A673 (cell line): ENCODE measurements at regions not wholly inside any gene's neighbourhood (a gene's known extent, or its start where the extent isn't known, plus 50 kb on each side); places are given as distances from the start of the nearest gene placed in this dataset.

Experiments
- BruUV-seq: library from RNA; stranded (reverse); fragments of 400-500 nt; replicated peaks from 2 replicates; lab custom pipeline; 2021; lab: Mats Ljungman, UMichigan
- CTCF ChIA-PET: fragments of 300-600 bp; sonication (Branson Sonifier 250); formaldehyde crosslinking; loops from one replicate; lab custom pipeline; 2022; ENCODE audit warnings: antibody characterized with exemption; lab: Charles Lee
- POLR2A ChIA-PET: fragments of 300-600 bp; sonication (Branson Sonifier 250); formaldehyde crosslinking; loops from one replicate; lab custom pipeline; 2022; ENCODE audit warnings: antibody characterized with exemption; ENCODE audit not compliant: low non-redundant PET; lab: Charles Lee
- DNase-seq: peaks from one replicate; pipeline ENCODE4 v3.0.0-alpha.2; 2015; ENCODE audit warnings: low spot score
- H3K27ac ChIP-seq: fragments of 200-600 bp; sonication (generic); 2 replicates; pipeline ENCODE4 v1.5.1; 2016; ENCODE audit warnings: mixed run types, low read depth, mild to moderate bottlenecking, mixed read lengths, antibody characterized with exemption, low read length; ENCODE audit not compliant: poor library complexity, severe bottlenecking
- H3K27me3 ChIP-seq: fragments of 200-600 bp; sonication (generic); replicated peaks from 2 replicates; pipeline ENCODE4 v1.6.1; 2017; ENCODE audit warnings: mixed run types, low read depth, mild to moderate bottlenecking, mixed read lengths, antibody characterized with exemption, low read length; ENCODE audit not compliant: insufficient read depth, poor library complexity
- H3K36me3 ChIP-seq: fragments of 200-600 bp; sonication (generic); 2 replicates; pipeline ENCODE4 v1.6.1; 2016; ENCODE audit warnings: mixed run types, mild to moderate bottlenecking, mixed read lengths, antibody characterized with exemption, low read length; ENCODE audit not compliant: insufficient read depth, poor library complexity, severe bottlenecking
- H3K4me1 ChIP-seq: fragments of 200-600 bp; sonication (generic); 2 replicates; pipeline ENCODE4 v1.6.1; 2017; ENCODE audit warnings: mixed run types, mild to moderate bottlenecking, mixed read lengths, antibody characterized with exemption, low read length; ENCODE audit not compliant: insufficient read depth, poor library complexity, severe bottlenecking
- H3K4me3 ChIP-seq: fragments of 200-600 bp; sonication (generic); 2 replicates; pipeline ENCODE4 v1.5.1; 2016; ENCODE audit warnings: low read depth, mixed run types, mild to moderate bottlenecking, mixed read lengths, low read length; ENCODE audit not compliant: poor library complexity, severe bottlenecking
- H3K9me3 ChIP-seq: fragments of 200-600 bp; sonication (generic); 2 replicates; pipeline ENCODE4 v1.6.1; 2016; ENCODE audit warnings: mixed run types, low read depth, mild to moderate bottlenecking, mixed read lengths, antibody characterized with exemption, low read length; ENCODE audit not compliant: poor library complexity, severe bottlenecking
- CTCF ChIP-seq: fragments of 300-800, 200-600 bp; sonication (generic); conservative IDR thresholded peaks from 2 replicates; pipeline ENCODE4 v1.5.1; 2017; ENCODE audit warnings: low read depth, mild to moderate bottlenecking, antibody characterized with exemption, low read length, moderate library complexity, mixed read lengths
- EZH2 ChIP-seq: fragments of 200-600 bp; sonication (generic); IDR thresholded peaks from 2 replicates; pipeline ENCODE4 v1.6.1; 2017; ENCODE audit warnings: borderline replicate concordance, low read depth, mild to moderate bottlenecking, mixed read lengths, antibody characterized with exemption, low read length; ENCODE audit not compliant: poor library complexity, severe bottlenecking
- intact Hi-C: fragments of 100-400 bp; cut with micrococcal nuclease; formaldehyde crosslinking; loops from one replicate; pipeline ENCODE4 v1.10.0; 2022; ENCODE audit not compliant: unreplicated experiment

GRCh38 chr15:85314146-85314545 lies 66.3 kb upstream of the AKAP13 start:
- no peak overlapping the region for H3K27ac ChIP-seq
- H3K36me3 ChIP-seq: no peaks in the 10 kb centered on the region
- TF ChIP-seq EZH2 (no peak), CTCF (no peak)
- H3K27me3 ChIP-seq: no peaks in the 10 kb centered on the region
- ChIA-PET CTCF (no interaction called here), POLR2A (no interaction called here)
- no peak for DNase-seq
- intact Hi-C loops: loop anchor here (5.0 kb wide), 1 partner anchor 48 kb away; no protein-coding TSS in a partner anchor
- no peaks in the 10 kb centered on the region for H3K4me1 ChIP-seq
- H3K4me3 ChIP-seq: no peak overlapping the region
- BruUV-seq: no TSS peak
- no peaks in the 10 kb centered on the region for H3K9me3 ChIP-seq

- H3K27ac ChIP-seq: no peak overlapping the region
- no peaks in the 10 kb centered on the region for H3K36me3 ChIP-seq
- no peak for DNase-seq
- intact Hi-C loops: loop anchor here (5.0 kb wide), 1 partner anchor 48 kb away; no protein-coding TSS in a partner anchor
- H3K27me3 ChIP-seq: no peaks in the 10 kb centered on the region
- H3K9me3 ChIP-seq: no peaks in the 10 kb centered on the region
- no peak for TF ChIP-seq CTCF
- no peak for TF ChIP-seq EZH2
- H3K4me3 ChIP-seq: no peak overlapping the region
- H3K4me1 ChIP-seq: no peaks in the 10 kb centered on the region
- BruUV-seq: no TSS peak
- POLR2A ChIA-PET: no interaction called here
- CTCF ChIA-PET: no interaction called here
Observed at GRCh38 chr15:85314633-85315032, 65.8 kb upstream of the AKAP13 start.

GRCh38 chr15:85316244-85316934 lies 64.0 kb upstream of the AKAP13 start:
- intact Hi-C loops: no loop called here
- Histone ChIP-seq H3K4me1 (no peaks in the 10 kb centered on the region), H3K36me3 (no peaks in the 10 kb centered on the region), H3K4me3 (no peak overlapping the region), H3K27me3 (no peaks in the 10 kb centered on the region), H3K9me3 (no peaks in the 10 kb centered on the region), H3K27ac (no peak overlapping the region)
- ChIA-PET CTCF (interaction anchor here (0.8 kb wide), 1 partner anchor 20 kb away, joined by 3 read pairs; no protein-coding TSS in a partner anchor), POLR2A (no interaction called here)
- TF ChIP-seq EZH2 (no peak), CTCF (no peak)
- no peak for DNase-seq
- no TSS peak for BruUV-seq
